K562 (cell line): ENCODE measurements at regions not wholly inside any gene's neighbourhood (a gene's known extent, or its start where the extent isn't known, plus 50 kb on each side); places are given as distances from the start of the nearest gene placed in this dataset.

Experiments used
- ATAC-seq: fragments of 200-7000 bp; cut with Tn5 transposase; 3 replicates; pipeline ENCODE4 v1.9.1; 2020; ENCODE audit warnings: moderate library complexity
- BruUV-seq: library from RNA; stranded (reverse); fragments of 400-500 nt; replicated peaks from 2 replicates; lab custom pipeline; 2021; lab: Mats Ljungman, UMichigan
- CTCF ChIA-PET: fragments of 300-600 bp; formaldehyde crosslinking; extraction: SDS; loops from one replicate; lab custom pipeline; 2021; ENCODE audit warnings: low intra/inter-chr PET ratio; lab: Yijun Ruan, JAX
- POLR2A ChIA-PET: fragments of 300-600, 350-650 bp; sonication (Branson Sonifier 250); formaldehyde crosslinking; extraction: SDS; loops from one replicate; lab custom pipeline; 2021; ENCODE audit warnings: antibody characterized with exemption, inconsistent platforms; lab: Yijun Ruan, JAX
- DNase-seq, 4 experiments: peaks; one replicate each; pipeline versions ENCODE4 v3.0.0 to v3.0.0-alpha.2; 2011 to 2018; ENCODE audit warnings: low spot score in 3 of 4, mixed read lengths in 3 of 4; ENCODE audit errors: extremely low read depth in 1 of 4
- FAIRE-seq: peaks from 2 replicates; lab custom pipeline; 2011; peaks lifted over from hg19 to GRCh38; lab: Jason Lieb, UNC
- H2AFZ ChIP-seq: 2 replicates; pipeline ENCODE4 v1.6.0; 2011; ENCODE audit warnings: low read depth, low read length, control low read depth, inconsistent platforms
- H3K27ac ChIP-seq: fragments of 200-600 bp; 3 replicates; pipeline ENCODE4 v1.8.0; 2011; ENCODE audit warnings: low read depth, mild to moderate bottlenecking, control low read depth, inconsistent platforms, low read length, moderate library complexity, mixed read lengths; ENCODE audit errors: extremely low read depth
- H3K27me3 ChIP-seq, 2 experiments: fragments of 300-600 bp in 1 of 2; 2 replicates in 1 of 2; 3 replicates in 1 of 2; pipeline versions ENCODE4 v1.6.0 to v1.8.0; 2011; ENCODE audit warnings: inconsistent platforms in 2 of 2, low read length in 2 of 2, mild to moderate bottlenecking in 1 of 2, mixed read lengths in 1 of 2, moderate library complexity in 1 of 2; ENCODE audit not compliant: control insufficient read depth in 2 of 2, insufficient read depth in 2 of 2
- H3K36me3 ChIP-seq: fragments of 300-600 bp; 3 replicates; pipeline ENCODE4 v1.8.0; 2011; ENCODE audit warnings: mild to moderate bottlenecking, low read length, inconsistent platforms; ENCODE audit not compliant: control insufficient read depth, insufficient read depth
- H3K4me1 ChIP-seq, 2 experiments: fragments of 200-600 bp in 1 of 2; replicated peaks in 1 of 2; 2 replicates in 1 of 2; 3 replicates in 1 of 2; pipeline versions ENCODE4 v1.5.1 to v1.8.0; 2011; ENCODE audit warnings: inconsistent platforms in 2 of 2, low read length in 2 of 2, mild to moderate bottlenecking in 1 of 2, mixed read lengths in 1 of 2, moderate library complexity in 1 of 2; ENCODE audit not compliant: control insufficient read depth in 2 of 2, insufficient read depth in 2 of 2
- H3K4me2 ChIP-seq: 2 replicates; pipeline ENCODE4 v1.6.1; 2011; ENCODE audit warnings: low read length, control low read depth, inconsistent platforms, mixed read lengths; ENCODE audit not compliant: insufficient read depth
- H3K4me3 ChIP-seq: fragments of 200-600 bp; sonication (generic), shearing (Covaris generic); 2 replicates; pipeline ENCODE4 v1.5.1; 2016; ENCODE audit warnings: control low read depth, inconsistent platforms
- H3K79me2 ChIP-seq: fragments of 200-600 bp; 3 replicates; pipeline ENCODE4 v1.8.0; 2011; ENCODE audit warnings: low read length, inconsistent platforms; ENCODE audit not compliant: control insufficient read depth, insufficient read depth
- H3K9ac ChIP-seq, 2 experiments: 2 replicates each; pipeline versions ENCODE4 v1.6.0 to v1.6.1; 2011; ENCODE audit warnings: low read depth in 2 of 2, low read length in 2 of 2, control low read depth in 1 of 2, inconsistent platforms in 1 of 2, mild to moderate bottlenecking in 1 of 2, mixed read lengths in 1 of 2; ENCODE audit not compliant: insufficient read depth in 1 of 2
- H3K9me1 ChIP-seq: one replicate; pipeline ENCODE4 v1.6.0; 2011; ENCODE audit warnings: inconsistent platforms, mild to moderate bottlenecking, low read length, moderate library complexity; ENCODE audit not compliant: control insufficient read depth, insufficient read depth
- H3K9me3 ChIP-seq: replicated peaks from 2 replicates; pipeline ENCODE4 v1.5.1; 2011; ENCODE audit warnings: low read depth, low read length, inconsistent platforms; ENCODE audit not compliant: control insufficient read depth, insufficient read depth
- H4K20me1 ChIP-seq: replicated peaks from 2 replicates; pipeline ENCODE4 v1.6.1; 2011; ENCODE audit warnings: low read length, inconsistent platforms, mixed read lengths; ENCODE audit not compliant: control insufficient read depth, insufficient read depth
- DMBX1 ChIP-seq: fragments of 250-450 bp; sonication (Bioruptor Pico); IDR thresholded peaks from 2 replicates; pipeline ENCODE4 v1.8.0; 2022; ENCODE audit warnings: inconsistent platforms, mild to moderate bottlenecking, moderate library complexity, borderline replicate concordance
- RBM14 ChIP-seq: fragments of 200-400 bp; formaldehyde crosslinking; IDR thresholded peaks from 2 replicates; pipeline ENCODE4 v1.6.1; 2018; ENCODE audit warnings: low read depth, mild to moderate bottlenecking, low read length, moderate library complexity, borderline replicate concordance; ENCODE audit not compliant: insufficient read depth
- RERE ChIP-seq: sonication (generic); formaldehyde crosslinking; IDR thresholded peaks from 2 replicates; pipeline ENCODE4 v1.8.0; 2023; ENCODE audit warnings: missing genetic modification reagents, mild to moderate bottlenecking, borderline replicate concordance
- WHSC1 ChIP-seq: IDR thresholded peaks from one replicate; pipeline ENCODE4 v1.6.1; 2012; ENCODE audit warnings: low read length, control low read depth, inconsistent platforms
- ZNF444 ChIP-seq: fragments of 250-450 bp; sonication (Bioruptor Pico); IDR thresholded peaks from 2 replicates; pipeline ENCODE4 v1.4.0; 2020; ENCODE audit warnings: mild to moderate bottlenecking, moderate library complexity
- WGBS: fragments of 100-300 bp; shearing (Covaris generic); methylation state at CpG from one replicate; pipeline ENCODE4 v1.1.6; 2016; ENCODE audit warnings: low coverage, mixed read lengths; ENCODE audit not compliant: insufficient coverage; ENCODE audit errors: missing lambda C conversion rate; 5-methylcytosine and 5-hydroxymethylcytosine counted together
- in situ Hi-C: fragments of 300-500 bp; cut with MboI; formaldehyde crosslinking; loops from 4 replicates; pipeline ENCODE4 v1.15.0; 2018; ENCODE audit warnings: inconsistent platforms, mixed read lengths
- intact Hi-C: fragments of 100-400 bp; cut with micrococcal nuclease; formaldehyde crosslinking; loops from 2 replicates; pipeline ENCODE4 v1.14.2; 2022

GRCh38 chr6:146902846-146903245 is 301.4 kb upstream of the STXBP5 start (continued):
- no peak for TF ChIP-seq RERE (CRISPR knock-in tag)
- TF ChIP-seq, all 486 proteins: peak for 3

DNA sequence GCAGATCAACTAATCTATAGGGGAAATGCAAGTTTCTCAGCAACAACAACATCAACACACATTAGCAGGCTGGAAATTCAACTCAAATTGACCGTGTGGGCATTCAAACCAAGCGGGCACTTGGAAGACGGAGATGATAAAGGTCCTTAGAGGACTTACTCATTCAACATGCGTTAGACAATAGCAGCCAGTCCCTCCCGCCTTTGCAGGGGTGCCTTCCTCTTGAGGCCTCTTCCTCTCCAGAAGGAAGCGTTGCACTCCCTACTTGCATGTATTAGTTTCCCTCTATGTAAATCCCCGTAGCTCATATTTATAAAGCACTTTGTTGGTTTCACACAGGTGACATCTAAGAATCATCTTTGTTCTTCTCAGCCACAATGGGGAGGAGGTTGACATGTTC is 300.8 kb upstream of the STXBP5 start:
- Histone ChIP-seq H3K4me3 (no peak overlapping the region), H3K9ac (no peak overlapping the region), H3K36me3 (no peaks in the 10 kb centered on the region), H3K9me3 (no peaks in the 10 kb centered on the region), H2AFZ (no peak overlapping the region), H4K20me1 (no peaks in the 10 kb centered on the region), H3K79me2 (no peaks in the 10 kb centered on the region), H3K9me1 (no peaks in the 10 kb centered on the region), H3K4me2 (no peak overlapping the region), H3K27ac (no peak overlapping the region), H3K4me1 (peaks cover 0 to 30% of the 10 kb centered on the region in 2 experiments; a peak in 4 of 5 replicates)
- POLR2A ChIA-PET: interaction anchor here (1.9 to 5.0 kb wide), 5 partner anchors 8 to 313 kb away, joined by 4 to 36 read pairs (median 7); no protein-coding TSS in a partner anchor
- ATAC-seq (no peak), DNase-seq (no peak), FAIRE-seq (no peak)
- CTCF ChIA-PET: interaction anchor here (0.6 to 0.9 kb wide), 3 partner anchors 117 to 379 kb away, joined by 4 to 5 read pairs (median 4); partner anchors contain the start of gene STXBP5
- in situ Hi-C loops: no loop called here
- intact Hi-C loops: loop anchor here (5.0 kb wide), 2 partner anchors 99 to 114 kb away; no protein-coding TSS in a partner anchor
- 91% methylated on average over 7 of the region's 7 CpGs for WGBS
- no TSS peak for BruUV-seq
- TF ChIP-seq ZNF444 (CRISPR knock-in tag) (no peak), DMBX1 (CRISPR knock-in tag) (0 out of 2 replicates have a peak, but pooled peaks have one; percentile 27), WHSC1 (no peak), RBM14 (no peak)
- TF ChIP-seq, all 486 proteins: peak for 1
- H3K27me3 ChIP-seq: no peaks in the 10 kb centered on the region
